HG02588 (cell line): ENCODE measurements at regions not wholly inside any gene's neighbourhood (a gene's known extent, or its start where the extent isn't known, plus 50 kb on each side); places are given as distances from the start of the nearest gene placed in this dataset.
"Not testable (repeated sequence)": the region's sequence is repeated elsewhere in the genome, so short reads cannot be mapped to it uniquely, and the experiment has no call there.

Experiments used
- ATAC-seq: cut with Tn5 transposase; IDR thresholded peaks from one replicate; pipeline ENCODE4 v1.9.1; 2021; ENCODE audit warnings: mild to moderate bottlenecking, moderate library complexity; ENCODE audit not compliant: unreplicated experiment

GRCh38 chr17:13862346-13862745, 207.0 kb upstream of the COX10 start:
- no peak for ATAC-seq

GRCh38 chr17:13863436-13863835, 205.9 kb upstream of the COX10 start:
- no peak for ATAC-seq

GRCh38 chr17:13864521-13864920, 204.8 kb upstream of the COX10 start:
- no peak for ATAC-seq

DNA sequence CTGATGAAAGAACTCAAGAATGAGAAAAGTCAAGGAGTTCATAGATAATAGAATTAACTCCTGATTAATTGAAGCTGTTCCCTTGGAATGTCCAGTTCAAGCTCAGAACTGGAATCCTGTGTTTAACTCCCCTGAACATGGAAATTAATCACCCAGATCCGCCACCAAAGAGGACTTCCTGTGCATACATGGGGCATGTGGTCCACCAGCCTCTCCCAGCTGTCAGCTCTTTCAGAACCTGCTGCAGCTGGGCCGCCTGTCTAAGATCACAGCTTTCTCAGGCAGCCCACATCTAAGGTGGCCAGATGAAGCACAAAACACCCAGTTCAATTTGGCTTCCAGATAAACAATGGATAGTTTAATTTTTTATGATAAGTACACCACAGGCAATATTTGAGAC, 203.7 kb upstream of the COX10 start:
- no peak for ATAC-seq

- no peak for ATAC-seq
Observed at GRCh38 chr17:13869331-13869940, 199.9 kb upstream of the COX10 start.

DNA sequence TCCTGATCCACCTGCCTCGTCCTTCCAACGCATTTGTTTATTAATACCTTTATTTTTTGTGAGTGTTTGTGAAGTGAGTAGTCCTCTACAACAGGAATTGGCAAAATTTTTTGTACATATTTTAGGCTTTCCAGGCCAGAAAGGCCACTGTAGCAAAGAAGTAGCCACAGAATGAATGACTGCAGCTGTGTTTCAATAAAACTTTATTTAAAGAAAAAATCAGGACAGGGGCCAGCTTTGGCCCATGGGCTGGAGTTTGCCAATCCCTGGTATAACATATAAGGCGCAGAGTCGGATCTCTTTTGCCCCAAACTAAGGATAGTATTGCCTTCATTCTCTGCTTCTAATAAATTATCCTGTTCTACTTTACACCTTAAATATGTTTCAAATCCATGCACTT, 198.0 kb upstream of the COX10 start:
- no peak for ATAC-seq

GRCh38 chr17:13874134-13874533, 195.2 kb upstream of the COX10 start:
- no peak for ATAC-seq

DNA sequence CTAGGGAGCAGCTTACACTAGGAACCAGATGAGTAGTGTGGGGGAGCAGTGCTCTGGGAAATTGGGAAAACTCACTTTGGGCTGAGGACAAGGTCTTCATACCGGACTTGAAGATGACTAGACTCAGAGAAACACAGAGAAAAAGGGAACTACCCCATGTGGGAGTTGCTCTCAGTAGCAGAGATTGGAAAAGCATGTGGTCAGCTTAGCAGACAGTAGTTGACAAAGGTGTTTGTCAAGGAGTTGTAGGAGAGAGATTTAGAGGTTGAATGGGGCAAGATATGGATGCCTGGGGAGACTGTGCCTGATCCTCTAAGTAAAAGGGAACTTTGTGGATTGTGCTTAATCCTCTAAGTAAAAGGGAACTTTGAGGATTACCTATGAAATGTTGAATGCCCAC, 194.5 kb upstream of the COX10 start:
- ATAC-seq = no peak

GRCh38 chr17:13879961-13880466, 189.3 kb upstream of the COX10 start:
- no peak for ATAC-seq

DNA sequence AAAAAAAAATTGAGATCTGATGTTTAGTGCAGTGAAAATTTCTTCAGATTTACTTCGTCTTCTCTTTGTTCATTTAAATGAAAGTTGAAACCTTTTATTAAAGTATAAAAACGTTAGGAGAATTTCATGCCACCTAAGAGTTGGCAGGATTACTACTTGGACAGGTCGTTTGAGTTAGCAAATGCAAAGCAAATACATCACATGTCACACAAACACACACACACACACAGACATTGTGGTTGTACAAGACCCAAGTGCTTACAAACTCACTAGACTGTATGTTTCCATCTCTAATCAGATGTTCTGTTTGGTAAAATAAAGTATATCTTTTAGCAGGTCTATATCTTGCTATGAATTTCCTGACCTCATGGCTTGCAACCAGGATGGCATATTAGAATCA, 185.6 kb upstream of the COX10 start:
- no peak for ATAC-seq

- no peak for ATAC-seq
Observed at GRCh38 chr17:13884347-13884746, 185.0 kb upstream of the COX10 start.

GRCh38 chr17:13885550-13885949, 183.8 kb upstream of the COX10 start:
- ATAC-seq = no peak

DNA sequence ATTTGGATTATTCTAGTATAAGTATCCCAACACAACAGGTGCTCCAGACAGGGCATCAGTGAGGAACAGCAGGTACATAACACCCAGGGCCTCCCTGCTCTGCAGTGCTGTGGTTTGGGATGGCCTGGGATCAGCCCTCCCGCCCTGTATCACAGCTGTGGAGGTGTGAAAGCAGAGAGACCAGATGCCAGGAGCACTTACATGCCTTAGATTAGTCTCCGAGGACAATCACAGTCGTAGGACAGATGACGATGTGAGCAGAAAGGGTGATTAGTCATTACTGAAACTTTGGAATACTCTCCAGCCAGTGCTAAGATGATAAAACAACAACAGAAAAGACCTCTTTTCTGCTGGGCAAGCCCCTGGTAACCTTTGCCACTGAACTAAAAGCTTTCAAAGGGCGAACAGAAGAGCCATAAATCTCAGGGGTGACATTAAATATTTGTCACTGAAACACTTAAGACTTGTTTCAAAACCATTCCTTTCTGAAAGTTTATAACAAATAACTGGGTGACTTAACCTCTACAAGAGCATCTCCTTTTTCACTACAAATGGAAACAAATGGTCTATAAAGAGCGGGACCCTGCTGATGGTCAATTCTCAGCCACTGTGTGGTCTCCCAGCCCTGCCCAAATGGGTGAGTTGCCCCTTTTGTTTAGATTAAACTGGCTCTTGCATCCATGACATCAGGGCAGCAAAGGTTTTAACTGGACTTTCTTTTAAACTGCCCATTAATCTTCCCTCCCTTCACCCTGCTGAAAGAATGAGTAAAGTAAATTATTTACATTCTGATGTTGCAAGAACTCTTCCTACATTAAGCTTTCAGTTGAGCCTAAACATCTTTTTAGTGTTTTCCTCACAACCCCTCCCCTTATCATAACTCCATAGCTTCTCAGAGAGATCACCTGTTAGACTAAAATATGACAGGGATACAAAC, 183.1 kb upstream of the COX10 start:
- ATAC-seq = no peak

- no peak for ATAC-seq
Observed at GRCh38 chr17:13888056-13888609, 181.2 kb upstream of the COX10 start.

GRCh38 chr17:13908971-13909370, 160.3 kb upstream of the COX10 start:
- ATAC-seq = not testable (repeated sequence)

- ATAC-seq = no peak
Observed at GRCh38 chr17:13909901-13910519, 159.3 kb upstream of the COX10 start.

GRCh38 chr17:13917634-13918033, 151.7 kb upstream of the COX10 start:
- no peak for ATAC-seq

- ATAC-seq = no peak
Observed at GRCh38 chr17:13918247-13918646, 151.1 kb upstream of the COX10 start.

GRCh38 chr17:13919818-13920217, 149.5 kb upstream of the COX10 start:
- ATAC-seq = no peak

- ATAC-seq = no peak
Observed at GRCh38 chr17:13920413-13920812, 148.9 kb upstream of the COX10 start.
